ENCODE measurements at regions not wholly inside any gene's neighbourhood (a gene's known extent, or its start where the extent isn't known, plus 50 kb on each side); places are given as distances from the start of the nearest gene placed in this dataset.

DNA sequence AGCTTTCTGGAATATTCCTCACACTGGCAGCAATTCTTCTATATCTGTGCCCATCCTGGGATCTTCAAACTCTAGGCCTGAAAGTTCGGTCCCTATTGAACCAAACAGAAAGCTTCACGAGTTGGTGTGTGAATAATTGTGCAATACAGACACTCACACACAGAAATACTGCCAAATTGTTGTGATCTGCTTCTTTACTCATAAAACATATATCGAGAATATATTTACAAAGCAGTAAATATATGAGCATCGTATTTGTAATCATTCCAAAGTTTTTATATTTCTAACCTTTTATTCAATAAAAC lies 56.6 kb upstream of the BEX4 start:
- no peak for DNase-seq (ENCODE audit: low spot score)
- intact Hi-C loops (cut with DNase I) = loop anchor here (5.0 kb wide), 1 partner anchor 206 kb away; no protein-coding TSS in a partner anchor

DNA sequence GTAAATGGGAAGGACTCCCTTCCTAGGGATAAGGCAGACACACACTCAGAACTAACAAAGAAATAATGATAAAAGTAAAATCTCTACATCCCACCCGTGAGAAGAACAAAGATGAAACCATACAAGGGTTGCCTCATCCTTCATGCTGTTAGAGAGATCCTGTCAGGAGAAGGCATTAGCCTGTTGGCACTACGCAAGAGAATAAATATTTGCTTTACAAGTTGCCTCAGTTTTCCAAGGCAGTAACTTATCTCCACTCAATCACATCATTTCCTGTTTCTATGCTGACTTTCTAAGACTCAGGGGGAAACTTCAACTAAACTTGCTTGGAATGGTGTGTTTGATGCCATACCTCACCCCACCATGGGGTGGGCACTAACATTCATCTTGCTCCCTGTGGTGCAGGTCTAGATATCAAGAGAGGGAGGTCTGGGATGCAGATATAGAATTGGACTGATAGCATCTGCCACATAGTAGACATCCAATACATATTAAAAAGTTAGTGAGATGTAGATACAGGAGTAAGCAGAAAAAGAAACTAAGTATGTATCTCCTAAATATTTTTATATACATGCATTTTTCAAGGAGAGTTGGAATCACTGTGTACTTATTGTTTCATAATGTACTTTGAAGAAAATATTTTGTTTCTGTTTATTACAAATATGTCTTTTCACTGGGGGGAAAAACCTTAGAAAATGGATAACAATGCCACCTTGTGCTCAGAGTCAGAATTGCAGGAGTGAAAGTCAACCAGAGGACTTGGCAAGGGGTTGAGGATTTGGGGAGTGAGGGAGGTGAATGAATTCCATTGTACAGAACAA lies 57.2 kb upstream of the BEX4 start:
- no peak for DNase-seq (ENCODE audit: low spot score)
- intact Hi-C loops (cut with DNase I) = loop anchor here (5.0 kb wide), 1 partner anchor 205 kb away; no protein-coding TSS in a partner anchor

GRCh38 chrX:103155201-103155600 lies 59.7 kb upstream of the BEX4 start:
- intact Hi-C loops (cut with DNase I) = loop anchor here (5.0 kb wide), 1 partner anchor 203 kb away; no protein-coding TSS in a partner anchor

GRCh38 chrX:103153661-103154060 lies 60.7 kb upstream of the NXF3 start:
- intact Hi-C loops (cut with DNase I) = no loop called here
- no peak for DNase-seq (ENCODE audit: low spot score)

More at GRCh38 chrX:103155201-103155600, 59.7 kb upstream of the BEX4 start:
- DNase-seq (ENCODE audit: low spot score) = no peak

DNA sequence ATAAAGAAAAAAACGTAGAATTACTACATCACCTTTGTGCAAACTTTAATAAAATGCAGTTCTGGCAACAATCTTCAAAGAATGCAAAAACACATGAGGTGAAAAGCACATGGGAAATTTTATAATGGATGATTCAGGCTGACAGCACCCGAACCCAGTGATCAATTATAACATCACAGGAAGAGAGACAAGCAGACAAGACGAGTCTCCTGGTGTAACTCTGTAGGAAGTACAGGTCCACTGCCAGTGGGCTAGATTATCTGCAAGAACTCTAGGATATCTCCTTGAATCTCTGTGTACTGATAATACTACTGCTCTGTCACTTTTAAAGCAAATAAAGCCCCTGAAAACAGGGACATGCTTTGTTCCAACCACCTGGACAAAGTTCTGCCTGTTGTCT lies 58.9 kb upstream of the NXF3 start:
- intact Hi-C loops (cut with DNase I) = no loop called here
- DNase-seq (ENCODE audit: low spot score) = no peak

GRCh38 chrX:103149652-103150051 lies 56.7 kb upstream of the NXF3 start:
- DNase-seq (ENCODE audit: low spot score) = no peak
- intact Hi-C loops (cut with DNase I) = no loop called here

DNA sequence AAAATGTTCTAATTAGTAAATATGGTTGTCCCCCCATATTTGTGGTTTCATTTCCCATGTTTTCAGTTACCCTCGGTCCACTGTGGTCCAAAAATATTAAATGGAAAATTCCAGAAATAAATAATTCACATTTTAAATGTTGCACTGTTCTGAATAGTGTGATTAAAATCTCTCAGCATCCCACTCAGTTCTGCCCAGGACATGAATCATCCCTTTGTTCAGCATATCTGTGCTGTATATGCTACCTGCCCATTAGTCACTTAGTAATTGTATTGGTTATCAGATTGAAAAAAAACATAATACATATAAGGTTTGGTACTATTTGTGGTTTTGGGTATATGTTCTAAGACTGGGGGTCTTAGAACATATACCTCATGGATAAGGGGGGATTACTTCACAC lies 55.1 kb upstream of the NXF3 start:
- no peak for DNase-seq (ENCODE audit: low spot score)
- intact Hi-C loops (cut with DNase I) = no loop called here
